Limb (tissue), 2 donors: ENCODE measurements at regions not wholly inside any gene's neighbourhood (a gene's known extent, or its start where the extent isn't known, plus 50 kb on each side); places are given as distances from the start of the nearest gene placed in this dataset.
"Not testable (repeated sequence)": the region's sequence is repeated elsewhere in the genome, so short reads cannot be mapped to it uniquely, and the experiment has no call there.

ENCODE experiments used
- DNase-seq, 2 donors: peaks; one replicate each; pipeline ENCODE4 v3.0.0-alpha.2; 2016; ENCODE audit errors: extremely low spot score in 2 of 2

DNA sequence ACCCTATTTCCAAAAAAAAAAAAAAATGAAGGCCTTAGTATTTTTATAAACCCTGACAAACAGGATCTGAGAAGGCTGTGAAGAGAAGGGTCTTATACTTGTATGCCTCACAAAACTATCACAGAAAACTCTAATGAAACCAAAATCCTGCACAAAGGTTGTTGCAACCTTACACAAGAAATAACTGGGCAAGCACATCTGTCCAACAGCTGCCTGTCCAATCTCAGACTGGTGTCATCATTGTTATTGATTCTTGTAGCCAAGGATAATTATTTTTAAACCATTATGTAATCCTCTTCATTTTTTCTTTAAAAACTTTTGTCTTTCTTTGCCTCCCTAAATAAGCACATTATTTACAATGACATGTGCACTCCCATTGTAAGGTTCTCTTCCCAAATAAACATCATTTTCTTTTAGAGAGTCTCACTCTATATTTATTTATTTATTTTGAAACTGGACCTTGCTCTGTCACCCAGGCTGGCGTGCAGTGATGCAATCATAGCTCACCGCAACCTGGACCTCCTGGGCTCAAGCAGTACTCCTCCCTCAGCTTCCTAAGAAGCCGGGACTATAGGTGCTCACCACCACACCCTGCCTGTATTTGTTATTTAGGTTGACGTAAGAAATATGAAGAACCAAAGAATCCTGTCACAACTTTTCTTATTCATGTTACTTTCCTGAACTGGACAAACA is 697.1 kb downstream of the DOK5 start:
- no peak for DNase-seq

DNA sequence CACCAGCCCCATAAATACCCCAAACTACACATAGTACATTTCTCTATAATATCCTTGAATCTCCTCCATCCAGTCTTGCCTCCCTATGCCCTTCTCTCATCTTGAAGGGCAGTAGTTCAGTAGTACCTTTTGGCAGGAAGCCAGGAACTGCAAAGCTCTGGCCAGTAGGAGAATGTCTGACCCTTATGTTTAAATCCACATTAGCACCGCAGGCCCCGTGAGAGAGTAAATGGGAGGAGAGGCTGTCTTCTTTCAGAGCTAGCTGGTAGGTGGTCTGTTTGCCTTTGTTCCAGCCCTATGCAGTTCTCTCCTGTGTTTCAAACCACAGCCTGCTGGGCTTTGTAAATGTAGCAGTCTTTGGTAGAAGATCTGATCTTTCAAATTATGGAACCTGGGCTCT is 690.7 kb downstream of the DOK5 start:
- no peak for DNase-seq

- no peak for DNase-seq
These were observed 685.6 kb downstream of the DOK5 start for GRCh38 chr20:55160996-55161395.

DNA sequence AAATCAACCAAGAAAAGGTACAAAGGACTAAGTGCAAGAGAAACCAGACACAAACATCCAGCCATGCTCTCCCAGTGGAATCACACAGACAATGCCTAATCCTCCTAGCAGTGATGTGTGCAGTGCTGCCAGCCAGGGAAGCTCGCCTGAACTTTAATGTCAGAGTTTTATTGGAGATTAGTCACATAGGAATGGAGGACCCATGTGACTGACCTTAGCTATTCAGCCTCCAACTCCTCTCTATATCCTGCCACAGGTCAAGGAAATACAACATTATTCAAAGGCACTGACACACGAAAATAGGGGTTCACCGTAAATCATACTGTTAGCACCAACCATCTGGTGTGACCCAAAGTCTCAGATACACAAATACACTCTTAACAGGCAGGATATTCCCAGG is 684.6 kb downstream of the DOK5 start:
- no peak for DNase-seq

DNA sequence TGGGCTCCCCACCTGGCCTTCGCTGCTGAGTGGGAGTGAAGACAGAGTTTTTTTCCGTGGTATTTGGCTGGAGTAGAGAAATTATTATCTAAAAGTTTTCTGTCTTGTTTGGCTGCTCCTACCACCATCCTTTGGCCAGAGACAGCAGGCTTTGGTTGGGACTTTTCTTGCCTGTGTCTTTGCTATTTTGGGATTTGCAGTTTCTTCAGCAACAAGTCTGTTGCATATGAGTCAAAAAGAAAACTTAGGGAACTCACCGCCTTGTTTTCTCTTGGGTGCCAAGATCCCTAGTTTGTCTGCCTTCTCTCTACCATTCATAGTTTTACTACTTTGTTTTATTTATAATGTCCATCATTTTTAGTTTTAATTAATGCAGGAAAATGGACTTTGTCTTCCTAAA is 683.8 kb downstream of the DOK5 start:
- no peak for DNase-seq

- no peak for DNase-seq
These were observed 683.1 kb downstream of the DOK5 start for GRCh38 chr20:55158446-55158845.

- no peak for DNase-seq
These were observed 680.0 kb downstream of the DOK5 start for GRCh38 chr20:55155360-55155759.

DNA sequence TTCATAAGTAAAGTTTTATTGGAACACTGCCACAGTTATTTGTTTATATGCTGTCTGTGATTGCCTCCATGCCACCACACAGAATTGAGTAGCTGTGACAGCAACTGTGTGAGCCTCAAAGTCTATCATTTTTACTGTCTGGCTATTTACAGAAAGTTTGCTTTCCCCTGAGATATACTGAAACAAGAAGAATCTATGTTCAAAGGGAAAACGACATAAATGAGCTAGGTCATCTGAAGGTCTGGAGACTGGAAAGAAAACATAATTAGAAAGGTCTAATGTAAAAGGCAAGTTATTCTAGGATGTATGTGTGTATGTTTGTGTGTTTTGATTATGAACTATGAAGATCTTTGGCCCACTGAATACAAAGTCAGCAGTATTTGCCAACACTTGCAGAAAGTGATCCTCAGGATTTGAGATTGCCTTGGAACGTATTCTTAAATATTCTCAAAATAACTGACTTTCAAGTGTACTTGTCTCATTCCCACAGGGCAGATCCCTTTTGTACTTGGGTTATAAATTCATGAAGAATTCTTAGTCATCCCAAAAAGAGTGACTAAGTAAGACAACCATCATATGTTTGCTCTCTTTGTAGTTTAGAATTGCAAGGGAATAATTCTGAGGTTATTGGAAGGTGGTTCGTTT is 677.7 kb downstream of the DOK5 start:
- peak in 1 of 2 donors; percentile 5 for DNase-seq

- no peak for DNase-seq
These were observed 675.8 kb downstream of the DOK5 start for GRCh38 chr20:55151171-55151570.

DNA sequence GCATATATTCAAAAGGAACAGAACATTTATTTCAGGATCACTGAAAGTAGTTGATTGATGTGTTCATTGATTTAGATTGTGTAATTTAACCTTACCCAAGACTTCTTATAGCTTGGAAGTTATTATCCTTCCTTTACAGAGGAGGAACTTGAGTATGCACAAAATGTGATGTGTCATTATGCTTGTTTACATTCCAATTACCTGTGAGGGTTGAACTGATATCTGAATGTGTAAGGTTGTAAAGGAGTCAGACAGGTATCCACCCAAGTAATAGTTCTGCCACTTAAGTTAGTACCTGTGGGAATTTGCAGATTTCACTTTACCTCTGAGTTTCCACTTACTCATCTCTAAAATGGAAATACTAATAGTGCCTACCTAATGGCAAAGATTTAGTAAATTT is 668.2 kb downstream of the DOK5 start:
- no peak for DNase-seq

DNA sequence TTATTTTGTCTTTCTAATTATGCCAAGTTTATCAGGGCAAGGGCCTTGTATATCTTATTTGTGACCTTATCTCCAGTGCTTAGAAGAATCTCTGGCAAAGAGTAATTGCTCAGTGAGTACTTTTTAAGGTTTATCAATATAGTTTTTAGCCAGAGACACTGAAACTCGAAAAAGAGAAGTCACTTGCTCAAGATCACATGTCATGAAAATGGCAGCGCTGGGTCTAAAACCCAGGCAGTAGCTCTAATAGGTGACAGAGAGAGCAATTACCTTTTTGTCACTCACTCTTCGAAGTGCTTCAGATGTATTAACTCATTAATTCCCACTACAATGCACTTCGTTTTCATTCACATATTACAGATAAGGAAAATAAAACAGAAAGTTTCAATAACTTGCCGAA is 667.5 kb downstream of the DOK5 start:
- no peak for DNase-seq

- DNase-seq = peak in 1 of 2 donors; percentile 32
These were observed 665.2 kb downstream of the DOK5 start for GRCh38 chr20:55140631-55141030.

DNA sequence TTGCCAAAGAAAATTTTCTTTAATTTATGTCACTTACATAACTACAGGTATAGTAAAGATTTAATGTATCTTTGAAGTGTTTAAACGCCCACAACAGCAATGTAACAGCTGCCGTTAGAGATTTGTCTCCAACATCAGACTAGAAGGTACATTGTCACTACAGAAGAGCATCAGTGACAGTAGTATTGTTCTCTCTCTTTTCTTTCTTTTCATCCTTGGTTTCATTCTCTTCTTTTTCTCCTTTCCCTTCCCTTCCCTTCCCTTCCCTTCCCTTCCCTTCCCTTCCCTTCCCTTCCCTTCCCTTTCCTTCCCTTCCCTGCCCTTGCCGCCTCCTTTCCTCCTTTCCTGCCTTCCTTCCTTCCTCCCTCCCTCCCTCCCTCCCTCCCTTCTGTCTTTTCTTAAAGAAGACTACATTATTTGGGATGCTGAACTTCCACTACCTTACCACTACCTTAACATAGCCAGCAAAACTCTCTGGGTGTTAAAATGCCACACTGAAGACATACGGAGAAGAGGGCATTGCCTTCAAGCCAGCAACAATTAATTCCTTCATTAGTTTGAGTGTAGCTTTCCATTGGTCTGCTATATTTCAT is 663.9 kb downstream of the DOK5 start:
- no peak for DNase-seq

GRCh38 chr20:55135923-55136322 is 660.5 kb downstream of the DOK5 start:
- DNase-seq = no peak

DNA sequence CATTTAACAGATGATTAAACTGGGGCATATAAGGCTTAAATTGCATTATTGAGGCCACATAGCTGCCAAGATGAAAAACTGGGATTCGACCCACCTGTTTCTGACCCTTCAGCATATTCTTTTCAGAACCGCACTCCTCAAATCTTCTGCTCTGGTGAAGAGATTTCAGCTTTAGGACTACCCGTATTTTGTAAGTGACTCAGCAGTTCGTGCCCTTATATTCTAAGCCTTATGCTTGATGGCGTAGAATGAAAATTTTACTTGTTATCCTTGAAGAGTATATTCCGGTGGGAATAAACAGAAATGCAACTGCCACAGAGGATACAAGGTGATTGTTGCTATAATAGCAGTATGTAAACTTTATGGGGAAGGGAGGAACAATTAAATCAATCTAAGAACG is 657.1 kb downstream of the DOK5 start:
- no peak for DNase-seq

DNA sequence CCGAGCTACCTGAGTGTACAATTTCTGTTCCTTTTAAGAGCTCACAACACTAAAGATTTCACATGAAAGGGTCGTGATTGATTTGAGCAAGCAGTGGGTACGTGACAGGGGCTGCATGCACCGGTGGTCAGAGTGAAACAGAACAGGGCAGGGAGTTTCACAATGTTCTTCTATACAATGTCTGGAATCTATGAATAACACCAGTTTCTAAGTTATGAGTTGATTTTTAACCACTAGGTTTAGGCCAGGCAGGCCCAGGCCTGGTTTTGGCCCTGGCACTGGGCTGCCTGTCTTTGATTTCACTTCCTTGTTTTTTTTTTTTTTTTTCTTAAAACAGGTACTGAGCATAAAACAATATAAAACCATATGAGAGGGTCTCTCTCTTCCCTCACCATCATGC is 642.2 kb downstream of the DOK5 start:
- not testable (repeated sequence) for DNase-seq

- DNase-seq = no peak
These were observed 641.2 kb downstream of the DOK5 start for GRCh38 chr20:55116598-55116997.

GRCh38 chr20:55103188-55103587 is 627.8 kb downstream of the DOK5 start:
- DNase-seq = no peak

- no peak for DNase-seq
These were observed 623.9 kb downstream of the DOK5 start for GRCh38 chr20:55099251-55099650.

- no peak for DNase-seq
These were observed 622.2 kb downstream of the DOK5 start for GRCh38 chr20:55097621-55098020.

- peak in 1 of 2 donors; percentile 5 for DNase-seq
These were observed 620.5 kb downstream of the DOK5 start for GRCh38 chr20:55095745-55096400.

DNA sequence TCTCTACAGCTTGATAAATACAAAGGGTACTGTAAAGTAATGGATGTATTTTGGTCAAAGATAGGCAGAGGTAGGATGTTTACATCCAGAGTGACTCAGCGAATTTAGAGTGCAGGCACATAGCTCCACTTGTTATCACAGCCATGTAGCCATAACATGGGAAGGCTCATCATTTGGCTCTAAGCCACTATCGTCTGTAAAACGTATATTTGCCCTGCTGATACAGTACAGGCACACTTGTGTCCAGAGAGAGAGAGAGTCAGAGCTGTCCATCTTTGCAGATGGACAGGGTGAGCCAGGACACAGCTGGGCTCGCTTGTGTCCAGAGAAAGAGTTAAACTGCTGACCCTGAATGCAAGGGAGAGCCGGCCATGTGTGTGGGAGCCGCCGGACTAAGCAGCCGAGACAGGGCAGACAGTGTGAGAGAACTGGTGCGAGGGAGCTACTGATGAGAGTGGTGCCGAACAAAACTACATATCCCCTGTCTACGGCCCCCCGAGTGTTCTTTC is 619.0 kb downstream of the DOK5 start:
- DNase-seq = no peak
